GM12878 (cell line): ENCODE measurements at regions not wholly inside any gene's neighbourhood (a gene's known extent, or its start where the extent isn't known, plus 50 kb on each side); places are given as distances from the start of the nearest gene placed in this dataset.

ENCODE experiments used
- ATAC-seq: fragments of 200-7000 bp; cut with Tn5 transposase; 3 replicates; pipeline ENCODE4 v1.9.1; 2020; ENCODE audit warnings: mild to moderate bottlenecking, moderate library complexity
- BruUV-seq: library from RNA; stranded (reverse); fragments of 400-500 nt; replicated peaks from 2 replicates; lab custom pipeline; 2021; lab: Mats Ljungman, UMichigan
- CTCF ChIA-PET: fragments of 300-600 bp; sonication (Branson Sonifier 250); formaldehyde crosslinking; extraction: SDS; loops from one replicate; lab custom pipeline; 2021; ENCODE audit warnings: inconsistent platforms; lab: Yijun Ruan, JAX
- POLR2A ChIA-PET: fragments of 350-600 bp; formaldehyde crosslinking; extraction: SDS; loops from one replicate; lab custom pipeline; 2021; ENCODE audit warnings: inconsistent platforms; lab: Charles Lee
- RAD21 ChIA-PET: fragments of 300-600 bp; sonication (Branson Sonifier 250); formaldehyde crosslinking; loops from one replicate; lab custom pipeline; 2023; ENCODE audit warnings: antibody characterized with exemption; ENCODE audit not compliant: unreplicated experiment; lab: Charles Lee
- SMC1A ChIA-PET: fragments of 300-600 bp; sonication (Branson Sonifier 250); formaldehyde crosslinking; loops from one replicate; lab custom pipeline; 2023; ENCODE audit not compliant: unreplicated experiment, uncharacterized antibody; lab: Charles Lee
- DNase-seq: peaks from one replicate; pipeline ENCODE4 v3.0.0-alpha.2; 2011; ENCODE audit warnings: low read depth, low spot score
- FAIRE-seq: peaks from 3 replicates; lab custom pipeline; 2011; peaks lifted over from hg19 to GRCh38; lab: Jason Lieb, UNC
- H2AFZ ChIP-seq: 2 replicates; pipeline ENCODE4 v1.6.0; 2011; ENCODE audit warnings: low read depth, low read length, control low read depth; ENCODE audit not compliant: control insufficient read depth
- H3K27ac ChIP-seq: 2 replicates; pipeline ENCODE4 v1.5.1; 2011; ENCODE audit warnings: control low read depth; ENCODE audit not compliant: control insufficient read depth, insufficient read depth
- H3K27me3 ChIP-seq, 2 experiments: replicated peaks in 1 of 2; 2 replicates each; pipeline versions ENCODE4 v1.6.0 to v1.6.1; 2011; ENCODE audit warnings: low read length in 1 of 2; ENCODE audit not compliant: control insufficient read depth in 2 of 2, insufficient read depth in 2 of 2
- H3K36me3 ChIP-seq, 2 experiments: 2 replicates each; pipeline ENCODE4 v1.5.1; 2011; ENCODE audit warnings: low read length in 1 of 2; ENCODE audit not compliant: control insufficient read depth in 2 of 2, insufficient read depth in 2 of 2
- H3K4me1 ChIP-seq: 2 replicates; pipeline ENCODE4 v1.6.1; 2011; ENCODE audit warnings: mild to moderate bottlenecking, low read length, moderate library complexity, mixed read lengths; ENCODE audit not compliant: control insufficient read depth, insufficient read depth
- H3K4me2 ChIP-seq: 2 replicates; pipeline ENCODE4 v1.6.0; 2011; ENCODE audit warnings: control low read depth; ENCODE audit not compliant: control insufficient read depth, insufficient read depth
- H3K4me3 ChIP-seq: fragments of 200-600 bp; sonication (generic); 2 replicates; pipeline ENCODE4 v1.5.1; 2016
- H3K79me2 ChIP-seq: 2 replicates; pipeline ENCODE4 v1.6.0; 2011; ENCODE audit warnings: low read length; ENCODE audit not compliant: control insufficient read depth, insufficient read depth
- H3K9ac ChIP-seq: 2 replicates; pipeline ENCODE4 v1.8.0; 2011; ENCODE audit warnings: low read length, control low read depth, mixed read lengths; ENCODE audit not compliant: control insufficient read depth, insufficient read depth
- H3K9me3 ChIP-seq: replicated peaks from 3 replicates; pipeline ENCODE4 v1.5.1; 2011; ENCODE audit warnings: mild to moderate bottlenecking, low read length; ENCODE audit not compliant: control insufficient read depth, insufficient read depth
- H4K20me1 ChIP-seq: 2 replicates; pipeline ENCODE4 v1.6.0; 2011; ENCODE audit not compliant: control insufficient read depth, insufficient read depth
- SREBF1 ChIP-seq: IDR thresholded peaks from 2 replicates; pipeline ENCODE4 v1.6.1; 2012; ENCODE audit warnings: mild to moderate bottlenecking, low read length
- TCF12 ChIP-seq: IDR thresholded peaks from 2 replicates; pipeline ENCODE4 v1.6.1; 2011; ENCODE audit warnings: low read depth, mild to moderate bottlenecking, low read length
- TCF3 ChIP-seq: IDR thresholded peaks from 2 replicates; pipeline ENCODE4 v1.6.1; 2012; ENCODE audit warnings: low read depth, mild to moderate bottlenecking, low read length, borderline replicate concordance; ENCODE audit not compliant: insufficient read depth
- USF2 ChIP-seq: IDR thresholded peaks from 2 replicates; pipeline ENCODE4 v1.6.1; 2011; ENCODE audit warnings: low read depth, low read length, improper control_type of control experiment, borderline replicate concordance
- ZNF384 ChIP-seq: IDR thresholded peaks from 2 replicates; pipeline ENCODE4 v1.6.1; 2012; ENCODE audit warnings: low read depth, mild to moderate bottlenecking, low read length, improper control_type of control experiment, borderline replicate concordance
- WGBS: methylation state at CpG from one replicate; pipeline ENCODE4 v1.1.6; 2016; ENCODE audit warnings: low lambda C conversion rate; ENCODE audit not compliant: insufficient replicate concordance, insufficient coverage; ENCODE audit errors: missing lambda C conversion rate; 5-methylcytosine and 5-hydroxymethylcytosine counted together
- in situ Hi-C: fragments of 300-500 bp; cut with MboI; formaldehyde crosslinking; loops from 9 replicates; pipeline ENCODE4 v1.14.3; 2018; ENCODE audit warnings: mixed read lengths
- intact Hi-C: fragments of 100-400 bp; cut with micrococcal nuclease; formaldehyde crosslinking; loops from one replicate; pipeline ENCODE4 v1.14.2; 2022; ENCODE audit not compliant: unreplicated experiment

GRCh38 chr17:74059479-74060240 lies 143.8 kb upstream of the RPL38 start (continued):
- no peak for TF ChIP-seq ZNF384
- TF ChIP-seq, all 136 proteins: peak for 0

- ChIA-PET SMC1A (no interaction called here), RAD21 (no interaction called here), POLR2A (no interaction called here)
- H2AFZ ChIP-seq, result no peak overlapping the region
- no peak overlapping the region for H3K4me3 ChIP-seq
- no peak for TF ChIP-seq SREBF1
- no peak for TF ChIP-seq USF2
- TF ChIP-seq TCF3, result no peak
- no peak for TF ChIP-seq TCF12
- TF ChIP-seq, all 136 proteins: peak for 0
- Histone ChIP-seq H4K20me1 (no peaks in the 10 kb centered on the region), H3K9me3 (no peaks in the 10 kb centered on the region), H3K79me2 (no peaks in the 10 kb centered on the region), H3K9ac (no peak overlapping the region), H3K4me2 (no peak overlapping the region), H3K27ac (no peak overlapping the region), H3K36me3 (no peaks in the 10 kb centered on the region), H3K27me3 (peaks cover 2 to 4% of the 10 kb centered on the region in 2 experiments; a peak in 2 of 4 replicates), H3K4me1 (no peaks in the 10 kb centered on the region)
- CTCF ChIA-PET, result interaction anchor here (1.1 kb wide), 1 partner anchor 53 kb away, joined by 3 read pairs; no protein-coding TSS in a partner anchor
- in situ Hi-C loops, result no loop called here
- FAIRE-seq, result no peak
- no TSS peak for BruUV-seq
- intact Hi-C loops, result no loop called here
- no peak for ATAC-seq
- no peak for DNase-seq
- 0% methylated on average over 5 of the region's 5 CpGs for WGBS
Observed at GRCh38 chr17:74061758-74062157, 141.7 kb upstream of the RPL38 start.
